Upper lobe of left lung (tissue), 4 donors: ENCODE measurements at regions not wholly inside any gene's neighbourhood (a gene's known extent, or its start where the extent isn't known, plus 50 kb on each side); places are given as distances from the start of the nearest gene placed in this dataset.

ENCODE experiments used
- CTCF ChIP-seq, 6 experiments: fragments of 450-650 bp in 4 of 6; fragments of 200-600 bp in 2 of 6; sonication (generic) in 2 of 6; IDR thresholded peaks; one replicate each; pipeline ENCODE4 v1.5.1; 2016 to 2019; ENCODE audit warnings: antibody characterized with exemption in 6 of 6
- POLR2A ChIP-seq, 4 donors: fragments of 450-650 bp; IDR thresholded peaks; one replicate each; pipeline ENCODE4 v1.5.1; 2016 to 2017; ENCODE audit warnings: antibody characterized with exemption in 4 of 4, mild to moderate bottlenecking in 2 of 4

- TF ChIP-seq CTCF (IDR thresholded peaks at IDR 0.05) (no peak), POLR2A (IDR thresholded peaks at IDR 0.05) (no peak)
These were observed 58.7 kb upstream of the STK38L start for GRCh38 chr12:27185234-27186021.
